Nephron (organoid): ENCODE measurements at regions not wholly inside any gene's neighbourhood (a gene's known extent, or its start where the extent isn't known, plus 50 kb on each side); places are given as distances from the start of the nearest gene placed in this dataset.

Experiments
- H3K27ac Mint-ChIP-seq, 3 experiments: 2 replicates each; pipeline ENCODE4 v1.8.0; 2020; ENCODE audit warnings: mixed read lengths in 3 of 3, mild to moderate bottlenecking in 2 of 3, moderate library complexity in 1 of 3
- H3K27me3 Mint-ChIP-seq: 2 replicates; pipeline ENCODE4 v1.8.0; 2021; ENCODE audit warnings: low read depth, mild to moderate bottlenecking, moderate library complexity, mixed read lengths
- H3K36me3 Mint-ChIP-seq: 2 replicates; pipeline ENCODE4 v1.8.0; 2020; ENCODE audit warnings: low read depth, mixed read lengths
- H3K4me1 Mint-ChIP-seq: 2 replicates; pipeline ENCODE4 v1.8.0; 2020; ENCODE audit warnings: mixed read lengths
- H3K4me3 Mint-ChIP-seq, 3 experiments: 2 replicates each; pipeline ENCODE4 v1.8.0; 2020; ENCODE audit warnings: mild to moderate bottlenecking in 3 of 3, mixed read lengths in 3 of 3, moderate library complexity in 2 of 3
- H3K9me3 Mint-ChIP-seq: 2 replicates; pipeline ENCODE4 v1.8.0; 2020; ENCODE audit warnings: mixed read lengths
- CTCF ChIP-seq, 3 experiments: fragments of 200-600 bp; sonication (generic); IDR thresholded peaks; one replicate each; pipeline ENCODE4 v1.5.0; 2021; ENCODE audit warnings: antibody characterized with exemption in 3 of 3; ENCODE audit not compliant: unreplicated experiment in 3 of 3

GRCh38 chr2:105502625-105503334 is 103.9 kb upstream of the FHL2 start:
- H3K4me1 Mint-ChIP-seq = peaks cover 10% of the 10 kb centered on the region
- no peak for TF ChIP-seq CTCF (IDR thresholded peaks at IDR 0.05; ENCODE audit: unreplicated experiment in 3 of 3)
- no peak overlapping the region for H3K27ac Mint-ChIP-seq
- peaks cover 18% of the 10 kb centered on the region for H3K9me3 Mint-ChIP-seq
- no peak overlapping the region for H3K4me3 Mint-ChIP-seq
- H3K27me3 Mint-ChIP-seq = no peaks in the 10 kb centered on the region
- H3K36me3 Mint-ChIP-seq = no peaks in the 10 kb centered on the region

GRCh38 chr2:105498281-105498846 is 99.5 kb upstream of the FHL2 start:
- Mint-ChIP-seq H3K27ac (no peak overlapping the region), H3K27me3 (peaks cover 17% of the 10 kb centered on the region), H3K9me3 (peaks cover 31% of the 10 kb centered on the region), H3K4me1 (peaks cover 6% of the 10 kb centered on the region), H3K36me3 (no peaks in the 10 kb centered on the region), H3K4me3 (no peak overlapping the region)
- no peak for TF ChIP-seq CTCF (IDR thresholded peaks at IDR 0.05; ENCODE audit: unreplicated experiment in 3 of 3)

DNA sequence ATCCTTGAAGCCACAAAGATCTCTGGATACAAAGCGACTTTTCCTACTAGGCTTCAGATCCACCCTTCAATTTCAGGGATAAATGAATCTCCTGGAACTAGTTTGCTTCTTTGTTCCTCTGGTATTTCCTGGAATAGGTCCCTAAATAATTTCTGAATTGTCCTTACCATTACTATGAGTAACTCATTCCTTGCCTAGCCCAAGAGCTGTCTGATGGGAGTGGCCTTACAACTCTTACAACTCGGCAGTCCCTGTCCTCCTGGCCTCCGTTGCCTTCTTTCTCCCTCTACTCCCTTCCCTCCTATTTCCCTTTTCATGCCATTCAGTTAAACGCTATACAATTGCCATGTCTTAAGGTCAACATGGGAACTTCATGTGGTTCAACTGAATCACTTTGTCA is 98.2 kb upstream of the FHL2 start:
- peaks cover 18% of the 10 kb centered on the region for H3K27me3 Mint-ChIP-seq
- no peaks in the 10 kb centered on the region for H3K36me3 Mint-ChIP-seq
- H3K4me1 Mint-ChIP-seq = peaks cover 6% of the 10 kb centered on the region
- peaks cover 34% of the 10 kb centered on the region for H3K9me3 Mint-ChIP-seq
- no peak overlapping the region for H3K4me3 Mint-ChIP-seq
- TF ChIP-seq CTCF (IDR thresholded peaks at IDR 0.05; ENCODE audit: unreplicated experiment in 3 of 3) = no peak
- no peak overlapping the region for H3K27ac Mint-ChIP-seq

GRCh38 chr2:105496271-105496670 is 97.4 kb upstream of the FHL2 start:
- Mint-ChIP-seq H3K4me3 (no peak overlapping the region), H3K27ac (no peak overlapping the region), H3K36me3 (no peaks in the 10 kb centered on the region), H3K4me1 (peaks cover 6% of the 10 kb centered on the region), H3K9me3 (peaks cover 38% of the 10 kb centered on the region), H3K27me3 (peaks cover 18% of the 10 kb centered on the region)
- no peak for TF ChIP-seq CTCF (IDR thresholded peaks at IDR 0.05; ENCODE audit: unreplicated experiment in 3 of 3)

- Mint-ChIP-seq H3K27me3 (peaks cover 18% of the 10 kb centered on the region), H3K27ac (no peak overlapping the region), H3K36me3 (no peaks in the 10 kb centered on the region), H3K9me3 (peaks cover 35% of the 10 kb centered on the region), H3K4me1 (peaks cover 6% of the 10 kb centered on the region), H3K4me3 (no peak overlapping the region)
- TF ChIP-seq CTCF (IDR thresholded peaks at IDR 0.05; ENCODE audit: unreplicated experiment in 3 of 3) = no peak
These were observed 96.0 kb upstream of the FHL2 start for GRCh38 chr2:105494683-105495425.
